Stomach (tissue), 4 donors: ENCODE measurements at regions not wholly inside any gene's neighbourhood (a gene's known extent, or its start where the extent isn't known, plus 50 kb on each side); places are given as distances from the start of the nearest gene placed in this dataset.

Experiments used
- CTCF ChIP-seq, 7 experiments: fragments of 450-650 bp in 4 of 7; fragments of 200-600 bp in 3 of 7; sonication (generic) in 3 of 7; IDR thresholded peaks; one replicate each; pipeline ENCODE4 v1.5.1; 2016 to 2019; ENCODE audit warnings: antibody characterized with exemption in 7 of 7, control low read depth in 2 of 7, mild to moderate bottlenecking in 1 of 7
- EP300 ChIP-seq: sonication (generic); formaldehyde crosslinking; IDR thresholded peaks from one replicate; pipeline ENCODE4 v1.6.1; 2017; ENCODE audit warnings: antibody characterized with exemption
- POLR2A ChIP-seq, 4 donors: fragments of 450-650 bp; IDR thresholded peaks; one replicate each; pipeline ENCODE4 v1.6.1; 2016; ENCODE audit warnings: antibody characterized with exemption in 4 of 4, control low read depth in 2 of 4, mild to moderate bottlenecking in 1 of 4, moderate library complexity in 1 of 4
- POLR2AphosphoS5 ChIP-seq, 3 donors: sonication (generic); formaldehyde crosslinking; IDR thresholded peaks; one replicate each; pipeline ENCODE4 v1.6.1; 2016; ENCODE audit warnings: antibody characterized with exemption in 3 of 3

DNA sequence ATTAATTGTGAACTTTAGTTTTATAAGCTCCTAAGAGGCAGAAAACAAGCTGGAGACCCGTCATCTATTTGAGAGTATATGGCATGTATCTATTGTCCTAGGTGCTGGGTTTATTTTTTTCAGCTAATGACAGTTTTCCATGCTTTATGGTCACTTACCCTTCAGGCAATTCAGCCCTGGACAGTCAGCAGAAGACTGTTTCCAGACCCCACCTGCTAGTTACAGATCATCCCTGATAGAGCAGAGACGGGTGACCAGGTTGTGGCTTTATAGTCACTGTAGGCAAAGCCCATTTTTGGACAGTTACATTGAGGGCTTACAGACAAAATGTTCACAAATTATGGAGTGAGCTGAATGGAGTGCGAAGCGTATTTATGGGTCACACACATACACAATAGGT is 1227.5 kb downstream of the FOXD4L5 start:
- TF ChIP-seq POLR2A (IDR thresholded peaks at IDR 0.05) (no peak), CTCF (IDR thresholded peaks at IDR 0.05) (no peak), POLR2AphosphoS5 (IDR thresholded peaks at IDR 0.05) (no peak), EP300 (no peak)
